Pancreas (tissue), 10 donors: ENCODE measurements at regions not wholly inside any gene's neighbourhood (a gene's known extent, or its start where the extent isn't known, plus 50 kb on each side); places are given as distances from the start of the nearest gene placed in this dataset.

Experiments used
- ATAC-seq, 4 donors: fragments of 200-7000 bp; cut with Tn5 transposase; one replicate each; pipeline versions ENCODE4 v1.8.0 to v1.9.1; 2020; ENCODE audit warnings: mild to moderate bottlenecking in 4 of 4, moderate library complexity in 4 of 4
- DNase-seq, 6 donors: peaks; one replicate each; pipeline ENCODE4 v3.0.0-alpha.2; 2020
- FAIRE-seq: peaks from 2 replicates; lab custom pipeline; 2012; peaks lifted over from hg19 to GRCh38; lab: Jason Lieb, UNC
- H3K27ac ChIP-seq, 4 donors: fragments of 200-600 bp; sonication (generic); 1 replicate in 3 of 4; 2 replicates in 1 of 4; pipeline versions ENCODE4 v1.5.0 to v1.8.0; 2020
- H3K27me3 ChIP-seq, 4 donors: fragments of 200-600 bp; one replicate each; pipeline ENCODE4 v1.8.0; 2021
- H3K36me3 ChIP-seq, 3 donors: fragments of 200-600 bp; sonication (generic) in 1 of 3; one replicate each; pipeline versions ENCODE4 v1.5.0 to v1.8.0; 2020 to 2021
- H3K4me1 ChIP-seq, 3 donors: fragments of 200-600 bp; one replicate each; pipeline ENCODE4 v1.8.0; 2021
- H3K4me3 ChIP-seq, 4 donors: fragments of 200-600 bp; sonication (generic) in 2 of 4; one replicate each; pipeline versions ENCODE4 v1.5.0 to v1.8.0; 2020 to 2021
- H3K9me3 ChIP-seq, 4 donors: fragments of 200-600 bp; one replicate each; pipeline ENCODE4 v1.8.0; 2021
- CTCF ChIP-seq, 4 donors: fragments of 200-600 bp; sonication (generic) in 3 of 4; IDR thresholded peaks; one replicate each; pipeline versions ENCODE4 v1.5.0 to v1.8.0; 2021; ENCODE audit warnings: antibody characterized with exemption in 4 of 4
- WGBS, 2 donors: extraction: QIAGEN DNeasy Blood & Tissue Kit; methylation state at CpG; one replicate each; pipeline ENCODE4 v1.1.7; 2013; 5-methylcytosine and 5-hydroxymethylcytosine counted together
- intact Hi-C, 3 donors: fragments of 100-400 bp; cut with DNase I; formaldehyde crosslinking; loops; one replicate each; pipeline versions ENCODE4 v1.11.1 to v1.14.2; 2022
- donor health status: healthy with polysubstance abuse.
- donor health status: DM: no; HTN: no; CAD: no; lungs with moderate emphysema.
- donor health status: DM: no; HTN: no; CAD: no.
- donor health status: control.
- donor health status: control.
- donor health status: Bipolar disorder and iron deficiency.
- donor health status: DM: yes; HTN: yes; CAD: no.
- donor health status: DM: no; HTN: no; CAD: no.
- donor health status: DM: no; HTN: no; CAD: no.
- donor health status: DM: yes; HTN: yes; CAD: no.

DNA sequence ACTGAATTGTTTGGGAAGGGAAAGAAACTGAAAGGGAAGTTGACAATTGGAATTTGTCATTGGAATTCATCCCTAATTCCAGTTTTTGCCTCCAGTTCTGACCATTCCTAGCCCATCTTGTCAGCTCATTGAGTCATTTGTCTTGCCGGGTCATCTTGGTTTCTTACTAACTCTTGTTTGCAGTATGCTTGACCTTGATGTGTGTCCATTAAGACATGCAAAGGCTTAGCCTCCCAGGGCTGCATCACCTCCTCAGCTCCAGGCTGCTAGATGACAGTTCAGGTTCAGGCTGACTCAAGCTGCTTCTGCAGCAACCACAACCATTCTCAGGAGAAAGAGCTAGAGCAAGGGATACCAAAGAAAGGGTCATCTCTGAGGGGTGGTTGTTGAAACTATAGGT is 151.3 kb upstream of the PTGFR start:
- Histone ChIP-seq H3K4me1 (no peaks in the 10 kb centered on the region), H3K27ac (no peak overlapping the region), H3K9me3 (no peaks in the 10 kb centered on the region), H3K36me3 (no peaks in the 10 kb centered on the region), H3K27me3 (no peaks in the 10 kb centered on the region), H3K4me3 (no peak overlapping the region)
- no peak for ATAC-seq
- no peak for FAIRE-seq
- DNase-seq: no peak
- intact Hi-C loops: no loop called here
- WGBS, 2 donors: 83 to 85% methylated on average over 1 of the region's 1 CpG
- no peak for TF ChIP-seq CTCF (IDR thresholded peaks at IDR 0.05)

- FAIRE-seq (no peak), DNase-seq (no peak), ATAC-seq (peak in 1 of 4 donors; percentile 29)
- no peak overlapping the region for H3K4me3 ChIP-seq
- no peaks in the 10 kb centered on the region for H3K9me3 ChIP-seq
- no peaks in the 10 kb centered on the region for H3K4me1 ChIP-seq
- no peaks in the 10 kb centered on the region for H3K36me3 ChIP-seq
- H3K27ac ChIP-seq: no peak overlapping the region
- intact Hi-C loops: no loop called here
- no peak for TF ChIP-seq CTCF (IDR thresholded peaks at IDR 0.05)
- no peaks in the 10 kb centered on the region for H3K27me3 ChIP-seq
Observed at GRCh38 chr1:78340006-78340405, 150.8 kb upstream of the PTGFR start.

DNA sequence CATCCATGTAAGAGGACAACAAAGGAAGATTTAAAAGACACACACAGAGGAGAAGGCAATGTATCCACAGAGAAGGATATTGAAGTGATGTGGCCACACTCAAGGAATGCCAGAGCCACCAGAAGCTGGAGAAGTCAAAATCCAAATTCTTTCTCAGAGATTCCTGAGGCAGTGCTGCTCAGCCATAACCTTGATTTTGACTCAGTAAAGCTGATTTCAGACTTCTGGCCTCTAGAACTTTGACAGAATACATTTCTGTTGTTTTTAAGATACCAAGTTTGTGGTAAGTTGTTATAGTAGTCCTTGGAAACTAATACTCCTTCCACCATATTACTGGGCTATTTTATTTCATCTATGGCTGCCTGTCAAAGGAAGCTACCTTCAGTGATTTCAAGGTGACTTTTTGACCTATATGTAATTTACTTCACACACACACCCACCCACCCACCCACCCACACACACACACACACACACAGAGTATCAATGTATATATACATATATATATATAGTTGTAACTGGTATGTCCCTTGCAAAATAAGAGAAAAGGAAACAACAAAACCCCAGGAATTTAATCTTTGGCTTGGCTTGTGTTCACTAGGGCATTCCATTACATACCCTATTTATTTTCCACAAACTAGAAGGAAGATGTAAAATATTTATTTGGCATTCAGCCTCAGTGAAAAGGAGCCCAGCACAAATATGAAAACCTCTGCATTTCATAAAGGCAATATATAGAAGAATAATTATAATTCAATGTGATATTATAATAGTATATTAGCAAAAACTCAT is 142.1 kb upstream of the PTGFR start:
- FAIRE-seq (no peak), DNase-seq (no peak), ATAC-seq (no peak)
- Histone ChIP-seq H3K36me3 (no peaks in the 10 kb centered on the region), H3K4me1 (no peaks in the 10 kb centered on the region), H3K27me3 (no peaks in the 10 kb centered on the region), H3K27ac (no peak overlapping the region), H3K4me3 (no peak overlapping the region), H3K9me3 (no peaks in the 10 kb centered on the region)
- intact Hi-C loops: no loop called here
- no peak for TF ChIP-seq CTCF (IDR thresholded peaks at IDR 0.05)

- intact Hi-C loops: no loop called here
- DNase-seq (no peak), ATAC-seq (no peak), FAIRE-seq (no peak)
- WGBS, 2 donors: 63 to 81% methylated on average over 2 of the region's 2 CpGs
- Histone ChIP-seq H3K27ac (no peak overlapping the region), H3K4me3 (no peak overlapping the region), H3K4me1 (no peaks in the 10 kb centered on the region), H3K9me3 (no peaks in the 10 kb centered on the region), H3K27me3 (no peaks in the 10 kb centered on the region), H3K36me3 (no peaks in the 10 kb centered on the region)
- TF ChIP-seq CTCF (IDR thresholded peaks at IDR 0.05): no peak
Observed at GRCh38 chr1:78351551-78352216, 139.1 kb upstream of the PTGFR start.

DNA sequence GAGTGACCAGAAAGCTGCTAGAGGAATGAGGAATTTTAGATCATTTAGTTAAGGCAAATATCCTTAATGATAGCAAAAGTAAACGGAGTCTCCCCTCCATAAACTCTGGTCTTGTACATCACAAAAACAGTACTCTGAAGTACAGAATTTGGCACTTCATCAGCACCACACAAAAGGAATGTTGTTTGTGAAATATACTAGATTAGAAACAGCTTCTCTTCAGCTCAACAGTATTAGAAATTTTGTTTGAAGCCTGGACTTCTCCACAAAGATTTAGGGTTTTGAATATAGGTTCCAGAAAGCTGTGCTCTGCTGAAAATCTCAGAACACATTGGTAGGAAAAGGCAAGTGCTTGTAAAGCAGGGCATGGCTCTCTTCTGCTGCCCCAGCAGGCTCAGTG is 135.1 kb upstream of the PTGFR start:
- ATAC-seq: no peak
- no peak for TF ChIP-seq CTCF (IDR thresholded peaks at IDR 0.05)
- Histone ChIP-seq H3K4me1 (no peaks in the 10 kb centered on the region), H3K36me3 (no peaks in the 10 kb centered on the region), H3K27ac (no peak overlapping the region), H3K9me3 (no peaks in the 10 kb centered on the region), H3K4me3 (no peak overlapping the region), H3K27me3 (no peaks in the 10 kb centered on the region)
- FAIRE-seq: no peak
- DNase-seq: no peak
- intact Hi-C loops: no loop called here
- WGBS, 2 donors: 6 to 12% methylated on average over 1 of the region's 1 CpG
